Smooth muscle cell (in vitro differentiated cells): ENCODE measurements at regions not wholly inside any gene's neighbourhood (a gene's known extent, or its start where the extent isn't known, plus 50 kb on each side); places are given as distances from the start of the nearest gene placed in this dataset.

Source experiments
- DNase-seq: peaks from one replicate; lab custom pipeline; 2025; ENCODE audit not compliant: unreplicated experiment; lab: John Stamatoyannopoulos, UW
- H2AFZ ChIP-seq: fragments of 200-600 bp; sonication (generic); 2 replicates; pipeline ENCODE4 v1.6.0; 2016; ENCODE audit warnings: antibody characterized with exemption, low read depth, mild to moderate bottlenecking
- H3F3A ChIP-seq: fragments of 200-600 bp; sonication (generic); 2 replicates; pipeline ENCODE4 v1.6.0; 2017; ENCODE audit warnings: antibody characterized with exemption, low read depth
- H3K27ac ChIP-seq: fragments of 200-600 bp; sonication (generic); 2 replicates; pipeline ENCODE4 v1.5.1; 2016; ENCODE audit warnings: low read depth, mild to moderate bottlenecking
- H3K27me3 ChIP-seq: fragments of 200-600 bp; sonication (generic); 2 replicates; pipeline ENCODE4 v1.6.1; 2016; ENCODE audit warnings: low read depth, mild to moderate bottlenecking
- H3K36me3 ChIP-seq: fragments of 200-600 bp; sonication (generic); 2 replicates; pipeline ENCODE4 v1.5.1; 2016; ENCODE audit warnings: low read depth
- H3K4me1 ChIP-seq: fragments of 200-600 bp; sonication (generic); 2 replicates; pipeline ENCODE4 v1.5.1; 2016; ENCODE audit warnings: low read depth
- H3K4me2 ChIP-seq: fragments of 200-600 bp; sonication (generic); 2 replicates; pipeline ENCODE4 v1.6.0; 2016; ENCODE audit warnings: mild to moderate bottlenecking
- H3K4me3 ChIP-seq: fragments of 200-600 bp; sonication (generic); 2 replicates; pipeline ENCODE4 v1.5.1; 2016; ENCODE audit warnings: mild to moderate bottlenecking
- H3K79me2 ChIP-seq: fragments of 200-600 bp; sonication (generic); 2 replicates; pipeline ENCODE4 v1.6.0; 2016; ENCODE audit warnings: low read depth, mild to moderate bottlenecking
- H3K9ac ChIP-seq: fragments of 200-600 bp; sonication (generic); 2 replicates; pipeline ENCODE4 v1.6.0; 2016; ENCODE audit warnings: low read depth
- H3K9me3 ChIP-seq: fragments of 200-600 bp; sonication (generic); replicated peaks from 2 replicates; pipeline ENCODE4 v1.5.1; 2016; ENCODE audit warnings: low read depth
- H4K20me1 ChIP-seq: fragments of 200-600 bp; sonication (generic); 2 replicates; pipeline ENCODE4 v1.6.0; 2016; ENCODE audit warnings: low read depth
- WGBS: methylation state at CpG from one replicate; pipeline ENCODE4 v1.1.7; 2016; ENCODE audit warnings: low lambda C conversion rate; 5-methylcytosine and 5-hydroxymethylcytosine counted together
- TF ChIP-seq, protein P1 (sequence below): fragments of 200-600 bp; sonication (generic); IDR thresholded peaks from 2 replicates; pipeline ENCODE4 v1.5.1; 2017; ENCODE audit warnings: borderline replicate concordance, mild to moderate bottlenecking, antibody characterized with exemption; ENCODE audit not compliant: insufficient read depth, poor library complexity, severe bottlenecking

DNA sequence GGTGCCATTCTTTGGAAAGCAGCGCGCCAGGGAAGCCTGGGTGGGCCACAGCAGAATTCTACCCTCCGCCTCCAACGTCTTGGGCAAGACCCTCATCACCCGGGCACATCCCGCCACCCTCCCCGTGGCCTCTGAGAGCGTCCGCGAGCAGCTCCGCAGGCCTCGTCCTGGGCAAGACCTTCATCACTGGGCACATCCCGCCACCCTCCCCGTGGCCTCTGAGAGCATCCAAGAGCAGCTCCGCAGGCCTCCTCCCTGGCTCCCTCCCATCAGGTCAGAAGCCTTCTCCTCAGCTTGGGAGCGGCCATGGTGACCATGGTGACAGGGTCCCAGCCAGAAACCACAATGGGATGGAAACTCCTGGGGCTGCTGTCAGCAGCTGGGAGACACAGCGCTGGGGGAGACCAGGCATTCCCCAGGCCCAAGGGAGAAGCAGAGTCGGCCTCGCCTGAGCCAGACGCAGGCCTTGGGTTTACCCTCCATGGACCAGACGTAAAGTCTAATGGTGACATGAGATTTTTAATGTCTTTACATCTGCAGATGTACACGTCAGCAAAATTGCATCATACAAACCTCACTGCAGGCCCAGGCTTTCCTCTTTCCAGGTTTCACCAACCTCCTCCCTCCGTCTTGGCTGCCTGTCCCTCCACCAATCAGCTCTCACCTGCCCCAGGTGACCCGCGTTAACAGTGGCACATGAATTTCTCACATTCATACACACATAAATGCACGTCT lies 55.1 kb upstream of the PPP2R2D start:
- WGBS = 93% methylated on average over 21 of the region's 26 CpGs
- Histone ChIP-seq H3K36me3 (no peaks in the 10 kb centered on the region), H4K20me1 (no peaks in the 10 kb centered on the region), H3K9ac (no peak overlapping the region), H3K79me2 (no peaks in the 10 kb centered on the region), H3K27me3 (peaks cover 6% of the 10 kb centered on the region), H3K4me3 (no peak overlapping the region), H3K27ac (no peak overlapping the region), H3K4me1 (no peaks in the 10 kb centered on the region), H3K9me3 (no peaks in the 10 kb centered on the region), H3K4me2 (no peak overlapping the region), H2AFZ (no peak overlapping the region), H3F3A (no peaks in the 10 kb centered on the region)
- no peak for DNase-seq
- TF ChIP-seq, protein P1, sequence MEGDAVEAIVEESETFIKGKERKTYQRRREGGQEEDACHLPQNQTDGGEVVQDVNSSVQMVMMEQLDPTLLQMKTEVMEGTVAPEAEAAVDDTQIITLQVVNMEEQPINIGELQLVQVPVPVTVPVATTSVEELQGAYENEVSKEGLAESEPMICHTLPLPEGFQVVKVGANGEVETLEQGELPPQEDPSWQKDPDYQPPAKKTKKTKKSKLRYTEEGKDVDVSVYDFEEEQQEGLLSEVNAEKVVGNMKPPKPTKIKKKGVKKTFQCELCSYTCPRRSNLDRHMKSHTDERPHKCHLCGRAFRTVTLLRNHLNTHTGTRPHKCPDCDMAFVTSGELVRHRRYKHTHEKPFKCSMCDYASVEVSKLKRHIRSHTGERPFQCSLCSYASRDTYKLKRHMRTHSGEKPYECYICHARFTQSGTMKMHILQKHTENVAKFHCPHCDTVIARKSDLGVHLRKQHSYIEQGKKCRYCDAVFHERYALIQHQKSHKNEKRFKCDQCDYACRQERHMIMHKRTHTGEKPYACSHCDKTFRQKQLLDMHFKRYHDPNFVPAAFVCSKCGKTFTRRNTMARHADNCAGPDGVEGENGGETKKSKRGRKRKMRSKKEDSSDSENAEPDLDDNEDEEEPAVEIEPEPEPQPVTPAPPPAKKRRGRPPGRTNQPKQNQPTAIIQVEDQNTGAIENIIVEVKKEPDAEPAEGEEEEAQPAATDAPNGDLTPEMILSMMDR = no peak

- Histone ChIP-seq H2AFZ (no peak overlapping the region), H3K4me3 (no peak overlapping the region), H3K4me1 (no peaks in the 10 kb centered on the region), H3K27ac (no peak overlapping the region), H4K20me1 (no peaks in the 10 kb centered on the region), H3K27me3 (peaks cover 6% of the 10 kb centered on the region), H3K79me2 (no peaks in the 10 kb centered on the region), H3K36me3 (no peaks in the 10 kb centered on the region), H3K9ac (no peak overlapping the region), H3K9me3 (no peaks in the 10 kb centered on the region), H3F3A (no peaks in the 10 kb centered on the region), H3K4me2 (no peak overlapping the region)
- DNase-seq = no peak
- TF ChIP-seq, protein P1 = no peak
- WGBS = 90% methylated on average over 26 of the region's 26 CpGs
These were observed 54.3 kb upstream of the PPP2R2D start for GRCh38 chr10:131846240-131847101.

GRCh38 chr10:131847241-131847783 lies 53.5 kb upstream of the PPP2R2D start:
- Histone ChIP-seq H3K36me3 (no peaks in the 10 kb centered on the region), H2AFZ (no peak overlapping the region), H3F3A (no peaks in the 10 kb centered on the region), H4K20me1 (no peaks in the 10 kb centered on the region), H3K9me3 (no peaks in the 10 kb centered on the region), H3K27ac (no peak overlapping the region), H3K4me3 (no peak overlapping the region), H3K4me2 (no peak overlapping the region), H3K9ac (no peak overlapping the region), H3K79me2 (no peaks in the 10 kb centered on the region), H3K27me3 (peaks cover 6% of the 10 kb centered on the region), H3K4me1 (no peaks in the 10 kb centered on the region)
- 90% methylated on average over 25 of the region's 25 CpGs for WGBS
- TF ChIP-seq, protein P1 = no peak
- DNase-seq = no peak
